ENCODE measurements at regions not wholly inside any gene's neighbourhood (a gene's known extent, or its start where the extent isn't known, plus 50 kb on each side); places are given as distances from the start of the nearest gene placed in this dataset.

DNA sequence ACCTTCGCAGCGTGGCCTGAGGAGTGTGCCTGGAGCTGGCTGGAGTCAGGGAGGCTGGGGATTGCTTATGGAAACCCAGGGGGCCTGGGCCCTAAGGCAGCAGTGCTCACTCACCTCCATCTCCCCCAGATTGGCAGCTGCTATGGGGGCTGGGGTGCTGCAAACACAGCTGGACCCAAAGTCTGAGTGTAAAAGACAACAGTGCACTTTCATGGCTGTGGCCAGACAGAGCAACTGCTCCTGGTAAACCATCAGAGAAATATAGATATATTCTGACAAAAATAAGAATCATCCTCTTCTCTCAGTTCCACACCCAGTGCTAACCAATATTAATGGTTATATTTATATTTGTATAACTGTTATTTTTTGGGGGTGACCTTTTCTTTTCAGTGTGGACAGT is 123.9 kb downstream of the TENT4A start:
- Histone ChIP-seq H3K36me3 (ENCODE audit: control insufficient read depth, low read depth, low read length) (no peaks in the 10 kb centered on the region), H3K27ac (ENCODE audit: low read length) (no peak overlapping the region), H3K27me3 (ENCODE audit: control insufficient read depth, insufficient read depth, low read length) (no peaks in the 10 kb centered on the region), H3K4me3 (ENCODE audit: low read length) (no peak overlapping the region), H3K9ac (ENCODE audit: low read length) (no peak overlapping the region), H3K4me1 (ENCODE audit: control insufficient read depth, low read depth, low read length) (no peaks in the 10 kb centered on the region), H3K9me3 (ENCODE audit: control insufficient read depth, low read depth, low read length) (no peaks in the 10 kb centered on the region)

DNA sequence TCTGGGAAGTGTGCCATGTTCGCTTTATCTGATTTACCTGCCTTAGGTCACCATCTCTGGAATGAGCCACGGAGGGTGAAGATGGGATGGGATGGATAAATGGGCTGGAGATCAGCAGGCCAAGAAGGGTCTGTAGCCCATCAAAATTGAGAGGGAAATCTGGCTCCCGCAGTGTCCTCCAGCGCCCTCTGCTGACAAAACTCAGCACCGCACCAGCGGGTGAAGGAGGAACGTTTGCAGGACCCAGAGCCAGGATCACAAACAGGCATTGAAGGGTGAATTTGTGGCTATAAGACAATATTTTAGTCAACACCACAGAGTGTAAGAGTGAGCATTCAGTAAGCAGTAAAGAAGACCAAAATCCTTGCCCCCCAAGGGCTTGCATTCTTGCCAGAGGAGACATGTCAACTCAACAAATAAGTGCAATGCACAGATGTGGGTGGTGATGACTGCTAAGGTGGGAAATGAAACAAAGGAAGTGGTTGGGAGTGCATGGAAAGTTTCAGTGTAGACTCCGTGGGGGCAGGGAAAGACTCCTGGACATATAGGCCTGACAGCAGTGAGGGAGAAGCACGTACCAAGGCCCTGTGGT is 124.4 kb downstream of the TENT4A start:
- H3K9me3 ChIP-seq (ENCODE audit: control insufficient read depth, low read depth, low read length), result no peaks in the 10 kb centered on the region
- H3K36me3 ChIP-seq (ENCODE audit: control insufficient read depth, low read depth, low read length), result no peaks in the 10 kb centered on the region
- H3K9ac ChIP-seq (ENCODE audit: low read length), result no peak overlapping the region
- no peak overlapping the region for H3K4me3 ChIP-seq (ENCODE audit: low read length)
- H3K27me3 ChIP-seq (ENCODE audit: control insufficient read depth, insufficient read depth, low read length), result no peaks in the 10 kb centered on the region
- no peak overlapping the region for H3K27ac ChIP-seq (ENCODE audit: low read length)
- no peaks in the 10 kb centered on the region for H3K4me1 ChIP-seq (ENCODE audit: control insufficient read depth, low read depth, low read length)

DNA sequence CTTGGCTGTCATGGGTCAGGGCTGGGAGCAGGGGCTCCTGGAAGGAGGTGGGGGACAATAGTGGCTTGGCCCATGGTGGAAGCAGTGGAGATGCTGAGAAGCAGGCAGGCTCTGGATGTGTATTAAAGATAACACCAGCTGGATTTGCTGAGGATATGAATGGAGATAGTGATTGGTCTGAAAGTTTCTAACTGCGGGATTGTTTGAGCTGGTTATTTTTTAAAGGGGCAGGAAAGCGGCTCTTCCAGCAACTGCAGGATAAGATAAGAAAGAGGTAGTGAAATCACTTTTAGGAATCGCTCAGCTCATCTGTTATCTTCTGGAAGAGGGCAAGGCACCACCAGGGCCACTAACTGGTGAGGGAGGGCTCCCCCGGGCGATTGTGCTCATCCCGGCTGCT is 125.5 kb downstream of the TENT4A start:
- Histone ChIP-seq H3K4me3 (ENCODE audit: low read length) (no peak overlapping the region), H3K27ac (ENCODE audit: low read length) (no peak overlapping the region), H3K36me3 (ENCODE audit: control insufficient read depth, low read depth, low read length) (no peaks in the 10 kb centered on the region), H3K9ac (ENCODE audit: low read length) (no peak overlapping the region), H3K4me1 (ENCODE audit: control insufficient read depth, low read depth, low read length) (no peaks in the 10 kb centered on the region), H3K27me3 (ENCODE audit: control insufficient read depth, insufficient read depth, low read length) (no peaks in the 10 kb centered on the region), H3K9me3 (ENCODE audit: control insufficient read depth, low read depth, low read length) (no peaks in the 10 kb centered on the region)

DNA sequence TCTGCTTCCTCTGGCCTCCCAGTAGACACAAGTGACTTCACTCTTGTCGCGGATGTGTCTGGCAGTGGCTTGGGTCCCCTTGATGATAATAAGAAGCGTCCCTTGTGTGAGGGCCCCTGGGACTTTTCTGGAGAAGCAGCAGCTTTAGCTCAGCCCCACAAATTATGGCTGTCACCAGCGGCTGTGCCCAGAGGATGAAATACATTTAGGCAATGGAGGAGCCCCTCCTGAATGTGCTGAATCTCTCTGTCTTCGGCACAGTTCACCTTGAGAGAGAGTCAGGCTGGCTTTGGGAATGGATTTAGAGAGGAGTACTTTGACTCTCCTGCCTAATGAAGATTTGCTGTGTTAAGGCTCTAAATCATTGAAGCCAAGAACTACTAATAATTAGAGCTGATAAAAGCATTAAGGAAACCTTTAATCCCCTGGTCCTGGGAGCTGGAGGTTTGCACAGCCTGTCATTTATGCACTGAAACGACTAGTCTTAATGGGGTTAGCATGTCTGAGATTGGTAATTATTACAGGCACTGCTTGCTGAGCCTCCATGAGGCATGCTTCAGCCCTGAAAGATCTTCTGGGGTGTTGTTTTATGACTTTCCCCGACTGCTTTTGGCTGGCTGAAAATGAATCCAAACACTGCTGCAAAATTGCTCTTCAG is 127.0 kb downstream of the TENT4A start:
- Histone ChIP-seq H3K4me1 (ENCODE audit: control insufficient read depth, low read depth, low read length) (no peaks in the 10 kb centered on the region), H3K27me3 (ENCODE audit: control insufficient read depth, insufficient read depth, low read length) (no peaks in the 10 kb centered on the region), H3K9ac (ENCODE audit: low read length) (no peak overlapping the region), H3K9me3 (ENCODE audit: control insufficient read depth, low read depth, low read length) (no peaks in the 10 kb centered on the region), H3K4me3 (ENCODE audit: low read length) (no peak overlapping the region), H3K27ac (ENCODE audit: low read length) (no peak overlapping the region), H3K36me3 (ENCODE audit: control insufficient read depth, low read depth, low read length) (no peaks in the 10 kb centered on the region)

DNA sequence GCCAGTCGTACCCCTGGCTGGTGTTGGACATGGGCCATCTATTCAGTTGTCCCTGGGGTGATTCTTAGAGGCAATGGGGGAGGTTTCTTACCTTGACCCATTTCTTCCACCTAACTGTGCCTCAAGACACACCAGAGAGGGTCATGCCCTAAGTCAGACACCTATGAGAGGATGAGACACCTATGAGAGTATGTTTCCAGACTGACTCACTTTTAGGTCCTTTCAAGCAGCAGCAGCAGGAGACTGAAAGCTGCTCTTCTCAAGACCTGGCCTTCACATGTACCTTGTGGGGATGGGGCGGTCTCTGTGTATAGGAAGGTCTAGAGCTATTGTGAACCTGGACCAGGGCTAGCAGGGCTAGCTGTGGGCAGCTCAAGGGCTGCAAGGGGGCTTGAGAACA is 130.1 kb downstream of the TENT4A start:
- Histone ChIP-seq H3K9ac (ENCODE audit: low read length) (no peak overlapping the region), H3K4me1 (ENCODE audit: control insufficient read depth, low read depth, low read length) (no peaks in the 10 kb centered on the region), H3K36me3 (ENCODE audit: control insufficient read depth, low read depth, low read length) (no peaks in the 10 kb centered on the region), H3K27ac (ENCODE audit: low read length) (no peak overlapping the region), H3K27me3 (ENCODE audit: control insufficient read depth, insufficient read depth, low read length) (no peaks in the 10 kb centered on the region), H3K9me3 (ENCODE audit: control insufficient read depth, low read depth, low read length) (no peaks in the 10 kb centered on the region), H3K4me3 (ENCODE audit: low read length) (no peak overlapping the region)

DNA sequence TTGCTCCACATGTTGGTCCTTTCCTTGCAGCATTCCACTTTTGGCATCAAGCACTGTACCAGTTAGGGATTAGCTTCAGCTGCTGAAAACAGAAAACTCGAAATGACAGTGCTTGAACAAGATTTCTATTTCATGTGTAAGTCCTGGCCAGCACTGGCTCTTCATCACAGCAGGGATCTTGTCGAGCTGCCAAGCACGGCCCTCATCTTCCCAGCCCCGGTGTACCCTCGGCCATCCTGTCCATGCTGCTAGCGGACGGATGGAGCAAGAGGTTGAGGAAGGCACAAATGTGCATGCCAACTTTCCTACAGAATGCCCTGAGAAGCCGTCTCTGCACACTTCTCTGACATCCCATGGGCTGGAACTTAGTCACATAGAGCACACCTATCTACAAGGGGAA is 130.6 kb downstream of the TENT4A start:
- H3K27me3 ChIP-seq (ENCODE audit: control insufficient read depth, insufficient read depth, low read length), result no peaks in the 10 kb centered on the region
- H3K9me3 ChIP-seq (ENCODE audit: control insufficient read depth, low read depth, low read length), result no peaks in the 10 kb centered on the region

DNA sequence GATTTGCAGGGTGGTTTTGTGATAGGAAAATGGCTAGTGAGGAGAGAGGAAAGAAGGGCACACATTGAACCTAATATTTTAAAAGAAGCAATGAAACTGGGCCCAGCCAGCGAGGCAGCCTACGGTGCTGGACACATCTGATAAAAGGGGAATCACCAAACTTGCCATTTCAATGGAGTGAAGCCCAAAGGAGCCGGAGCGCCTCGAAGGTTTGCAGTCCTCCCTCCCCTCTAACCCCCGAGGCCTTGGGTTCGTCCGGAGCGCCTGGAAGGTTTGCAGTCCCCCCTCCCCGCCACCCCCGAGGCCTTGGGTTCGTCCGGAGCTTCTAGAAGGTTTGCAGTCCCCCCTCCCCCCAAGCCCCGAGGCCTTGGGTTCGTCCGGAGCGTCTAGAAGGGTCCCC is 132.6 kb downstream of the TENT4A start:
- Histone ChIP-seq H3K9me3 (ENCODE audit: control insufficient read depth, low read depth, low read length) (no peaks in the 10 kb centered on the region), H3K4me3 (ENCODE audit: low read length) (no peak overlapping the region), H3K9ac (ENCODE audit: low read length) (no peak overlapping the region), H3K36me3 (ENCODE audit: control insufficient read depth, low read depth, low read length) (no peaks in the 10 kb centered on the region), H3K27ac (ENCODE audit: low read length) (no peak overlapping the region), H3K27me3 (ENCODE audit: control insufficient read depth, insufficient read depth, low read length) (no peaks in the 10 kb centered on the region), H3K4me1 (ENCODE audit: control insufficient read depth, low read depth, low read length) (no peaks in the 10 kb centered on the region)

More for the DNA sequence above, 130.6 kb downstream of the TENT4A start:
- no peak overlapping the region for H3K27ac ChIP-seq (ENCODE audit: low read length)
- H3K4me3 ChIP-seq (ENCODE audit: low read length), result no peak overlapping the region
- no peak overlapping the region for H3K9ac ChIP-seq (ENCODE audit: low read length)
- H3K36me3 ChIP-seq (ENCODE audit: control insufficient read depth, low read depth, low read length), result no peaks in the 10 kb centered on the region
- H3K4me1 ChIP-seq (ENCODE audit: control insufficient read depth, low read depth, low read length), result no peaks in the 10 kb centered on the region

DNA sequence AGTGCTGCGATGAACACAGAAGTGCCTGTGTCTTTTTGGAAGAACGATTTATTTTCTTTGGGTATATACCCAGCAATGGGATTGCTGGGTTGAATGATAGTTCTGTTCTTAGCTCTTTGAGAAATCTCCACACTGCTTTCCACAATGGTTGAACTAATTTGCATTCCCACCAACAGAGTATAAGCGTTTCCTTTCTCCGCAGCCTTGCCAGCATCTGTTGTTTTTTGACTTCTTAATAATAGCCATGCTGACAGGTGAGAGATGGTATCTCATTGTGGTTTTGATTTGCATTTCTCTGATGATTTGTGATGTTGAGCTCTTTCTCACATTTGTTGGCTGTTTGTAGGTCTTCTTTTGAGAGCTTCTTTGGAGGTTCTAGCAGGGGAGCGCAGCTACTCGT is 134.6 kb downstream of the TENT4A start:
- Histone ChIP-seq H3K4me1 (ENCODE audit: control insufficient read depth, low read depth, low read length) (no peaks in the 10 kb centered on the region), H3K9me3 (ENCODE audit: control insufficient read depth, low read depth, low read length) (peaks cover 6% of the 10 kb centered on the region), H3K27me3 (ENCODE audit: control insufficient read depth, insufficient read depth, low read length) (no peaks in the 10 kb centered on the region), H3K4me3 (ENCODE audit: low read length) (no peak overlapping the region), H3K9ac (ENCODE audit: low read length) (no peak overlapping the region), H3K27ac (ENCODE audit: low read length) (no peak overlapping the region), H3K36me3 (ENCODE audit: control insufficient read depth, low read depth, low read length) (no peaks in the 10 kb centered on the region)

DNA sequence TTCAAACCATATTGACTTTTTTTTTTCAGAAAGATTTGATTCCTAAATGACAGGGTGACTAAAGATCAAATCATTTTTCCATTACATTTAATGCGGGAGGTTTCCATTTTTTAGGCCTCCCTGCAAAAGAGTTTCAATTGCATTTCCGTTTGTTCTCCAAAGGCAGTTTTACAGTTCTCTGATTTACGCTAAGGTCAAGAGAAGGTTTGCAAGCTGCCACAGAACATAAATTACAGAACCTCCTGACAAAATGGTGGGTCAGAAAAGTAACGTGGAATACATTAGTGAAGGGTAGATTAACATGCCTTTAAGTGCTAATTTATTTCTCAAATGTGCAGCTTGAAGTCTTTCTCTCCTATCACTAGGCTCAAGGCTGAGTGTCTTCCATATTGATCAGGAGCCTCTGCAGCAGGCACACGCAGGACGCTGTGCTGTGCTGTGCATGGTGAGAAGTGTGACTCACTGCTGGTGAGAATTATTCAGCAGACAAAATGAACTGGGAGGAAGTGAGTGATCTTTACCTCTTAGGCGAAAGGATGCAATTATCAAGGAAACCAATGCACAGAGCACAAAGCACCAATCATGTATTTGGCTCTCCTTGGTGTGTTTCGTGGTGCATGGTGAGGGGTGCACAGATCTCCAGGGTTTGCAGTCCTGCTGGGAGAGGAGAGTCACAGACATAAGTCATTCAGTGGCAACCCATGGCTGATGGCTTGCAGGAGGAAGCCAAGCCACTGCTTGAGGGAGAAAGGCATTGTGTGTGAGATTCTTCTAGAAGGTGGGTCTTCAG is 136.3 kb downstream of the TENT4A start:
- Histone ChIP-seq H3K27ac (ENCODE audit: low read length) (no peak overlapping the region), H3K4me1 (ENCODE audit: control insufficient read depth, low read depth, low read length) (no peaks in the 10 kb centered on the region), H3K9me3 (ENCODE audit: control insufficient read depth, low read depth, low read length) (peaks cover 6% of the 10 kb centered on the region), H3K36me3 (ENCODE audit: control insufficient read depth, low read depth, low read length) (no peaks in the 10 kb centered on the region), H3K27me3 (ENCODE audit: control insufficient read depth, insufficient read depth, low read length) (no peaks in the 10 kb centered on the region), H3K4me3 (ENCODE audit: low read length) (no peak overlapping the region), H3K9ac (ENCODE audit: low read length) (no peak overlapping the region)

DNA sequence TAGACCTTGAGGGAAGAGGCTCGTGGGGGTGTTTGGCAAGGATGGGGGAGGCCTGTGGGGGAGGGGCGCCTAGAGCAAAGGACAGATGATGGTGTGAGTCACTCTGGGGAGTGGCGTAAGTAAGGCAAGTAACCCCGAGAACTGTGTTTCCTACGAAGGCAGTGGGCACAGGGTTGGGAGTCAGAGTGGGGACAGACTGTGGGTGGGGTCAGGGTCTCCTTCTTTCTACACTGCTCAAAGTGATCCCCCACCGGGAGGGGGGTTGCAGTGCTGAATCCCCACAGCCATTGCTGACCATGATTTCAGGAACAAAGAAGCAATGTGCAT is 136.8 kb downstream of the TENT4A start:
- H3K4me3 ChIP-seq (ENCODE audit: low read length), result no peak overlapping the region
- H3K9ac ChIP-seq (ENCODE audit: low read length), result no peak overlapping the region
- H3K4me1 ChIP-seq (ENCODE audit: control insufficient read depth, low read depth, low read length), result no peaks in the 10 kb centered on the region
- H3K9me3 ChIP-seq (ENCODE audit: control insufficient read depth, low read depth, low read length), result peaks cover 6% of the 10 kb centered on the region
- H3K27ac ChIP-seq (ENCODE audit: low read length), result no peak overlapping the region
- H3K36me3 ChIP-seq (ENCODE audit: control insufficient read depth, low read depth, low read length), result no peaks in the 10 kb centered on the region
- no peaks in the 10 kb centered on the region for H3K27me3 ChIP-seq (ENCODE audit: control insufficient read depth, insufficient read depth, low read length)

DNA sequence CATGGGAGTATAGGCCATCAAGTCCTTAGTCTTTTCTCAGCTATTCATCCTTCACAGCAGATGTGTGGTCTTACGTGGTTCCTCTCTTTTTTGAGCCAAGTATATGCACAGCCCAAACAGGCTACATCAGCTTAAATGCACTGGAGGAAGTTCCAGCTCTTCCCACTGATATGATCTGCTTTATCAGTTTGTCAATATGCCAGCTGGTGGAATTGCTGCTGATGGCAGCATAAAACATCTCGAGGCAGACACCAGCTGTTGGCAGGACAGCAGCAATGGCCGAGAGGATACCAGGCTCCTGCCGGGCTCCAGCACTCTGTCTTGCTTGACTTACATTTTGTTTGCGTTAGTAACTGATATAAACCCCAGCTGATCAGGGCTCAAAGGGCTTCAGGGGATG is 143.4 kb downstream of the TENT4A start:
- H3K9ac ChIP-seq (ENCODE audit: low read length), result no peak overlapping the region
- no peaks in the 10 kb centered on the region for H3K27me3 ChIP-seq (ENCODE audit: control insufficient read depth, insufficient read depth, low read length)
- H3K4me3 ChIP-seq (ENCODE audit: low read length), result no peak overlapping the region
- no peak overlapping the region for H3K27ac ChIP-seq (ENCODE audit: low read length)
- peaks cover 6% of the 10 kb centered on the region for H3K9me3 ChIP-seq (ENCODE audit: control insufficient read depth, low read depth, low read length)
- no peaks in the 10 kb centered on the region for H3K4me1 ChIP-seq (ENCODE audit: control insufficient read depth, low read depth, low read length)
- H3K36me3 ChIP-seq (ENCODE audit: control insufficient read depth, low read depth, low read length), result no peaks in the 10 kb centered on the region

DNA sequence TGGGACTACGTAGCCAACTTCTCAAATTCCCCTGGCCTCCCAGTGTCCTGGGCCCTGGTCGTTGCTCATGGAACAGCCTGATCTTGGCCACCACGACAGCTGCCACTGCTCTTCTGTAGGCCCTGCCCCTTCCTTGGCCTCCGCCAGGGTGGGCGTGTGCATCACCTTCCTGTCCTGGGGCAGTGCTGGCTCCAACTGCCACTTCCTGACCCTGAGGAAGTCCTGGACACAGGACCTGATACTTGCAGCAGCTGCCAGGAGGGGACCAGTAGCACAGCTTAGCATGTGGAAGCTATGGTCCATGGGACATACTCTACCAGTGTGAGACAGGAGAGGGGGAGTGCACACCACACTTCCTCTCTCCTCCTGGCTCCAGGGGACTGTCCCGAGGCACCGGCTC is 145.2 kb downstream of the TENT4A start:
- H3K9me3 ChIP-seq (ENCODE audit: control insufficient read depth, low read depth, low read length), result peaks cover 4% of the 10 kb centered on the region
- H3K27me3 ChIP-seq (ENCODE audit: control insufficient read depth, insufficient read depth, low read length), result no peaks in the 10 kb centered on the region
- H3K27ac ChIP-seq (ENCODE audit: low read length), result no peak overlapping the region
- H3K4me1 ChIP-seq (ENCODE audit: control insufficient read depth, low read depth, low read length), result no peaks in the 10 kb centered on the region
- no peak overlapping the region for H3K4me3 ChIP-seq (ENCODE audit: low read length)
- no peaks in the 10 kb centered on the region for H3K36me3 ChIP-seq (ENCODE audit: control insufficient read depth, low read depth, low read length)
- H3K9ac ChIP-seq (ENCODE audit: low read length), result no peak overlapping the region

Measured in iPS-18a (cell line).